ENCODE measurements at regions not wholly inside any gene's neighbourhood (a gene's known extent, or its start where the extent isn't known, plus 50 kb on each side); places are given as distances from the start of the nearest gene placed in this dataset.

GRCh38 chr2:217438136-217438535 lies 564.7 kb downstream of the TNS1 start:
- TF ChIP-seq CTCF (conservative IDR thresholded peaks at IDR 0.05 in 1 of 2, IDR thresholded peaks at IDR 0.05 in 1 of 2; ENCODE audit: extremely low read depth in 1 of 2, insufficient read depth in 1 of 2, low read depth in 1 of 2, low read length in 2 of 2) (no peak), EZH2 (IDR thresholded peaks at IDR 0.05; ENCODE audit: borderline replicate concordance, low read length) (no peak)
